ENCODE measurements at regions not wholly inside any gene's neighbourhood (a gene's known extent, or its start where the extent isn't known, plus 50 kb on each side); places are given as distances from the start of the nearest gene placed in this dataset.

DNA sequence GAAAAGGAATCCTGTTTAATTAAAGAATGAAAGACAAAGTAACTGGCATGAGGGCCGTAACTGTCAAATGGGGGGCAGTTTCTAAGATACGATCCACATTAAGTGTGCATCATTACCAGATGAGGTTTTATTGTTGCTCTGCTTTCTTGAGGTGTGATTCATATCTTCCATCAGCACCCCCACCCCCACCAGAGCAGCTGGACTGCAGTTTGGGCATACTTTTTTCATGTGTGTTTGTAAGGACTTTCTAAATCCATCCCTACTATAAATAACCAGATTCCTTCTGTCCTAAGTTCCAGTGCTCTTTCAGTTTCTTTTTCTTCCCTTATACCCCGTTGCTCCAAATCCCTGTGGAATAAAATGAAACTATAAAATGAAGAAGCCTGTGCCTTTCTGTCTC is 142.1 kb downstream of the CDCA7 start:
- TF ChIP-seq POLR2A (IDR thresholded peaks at IDR 0.05) (no peak), POLR2AphosphoS5 (IDR thresholded peaks at IDR 0.05) (no peak)
- TF ChIP-seq, protein P1, sequence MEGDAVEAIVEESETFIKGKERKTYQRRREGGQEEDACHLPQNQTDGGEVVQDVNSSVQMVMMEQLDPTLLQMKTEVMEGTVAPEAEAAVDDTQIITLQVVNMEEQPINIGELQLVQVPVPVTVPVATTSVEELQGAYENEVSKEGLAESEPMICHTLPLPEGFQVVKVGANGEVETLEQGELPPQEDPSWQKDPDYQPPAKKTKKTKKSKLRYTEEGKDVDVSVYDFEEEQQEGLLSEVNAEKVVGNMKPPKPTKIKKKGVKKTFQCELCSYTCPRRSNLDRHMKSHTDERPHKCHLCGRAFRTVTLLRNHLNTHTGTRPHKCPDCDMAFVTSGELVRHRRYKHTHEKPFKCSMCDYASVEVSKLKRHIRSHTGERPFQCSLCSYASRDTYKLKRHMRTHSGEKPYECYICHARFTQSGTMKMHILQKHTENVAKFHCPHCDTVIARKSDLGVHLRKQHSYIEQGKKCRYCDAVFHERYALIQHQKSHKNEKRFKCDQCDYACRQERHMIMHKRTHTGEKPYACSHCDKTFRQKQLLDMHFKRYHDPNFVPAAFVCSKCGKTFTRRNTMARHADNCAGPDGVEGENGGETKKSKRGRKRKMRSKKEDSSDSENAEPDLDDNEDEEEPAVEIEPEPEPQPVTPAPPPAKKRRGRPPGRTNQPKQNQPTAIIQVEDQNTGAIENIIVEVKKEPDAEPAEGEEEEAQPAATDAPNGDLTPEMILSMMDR (IDR thresholded peaks at IDR 0.05), result no peak

All from prostate gland (tissue), 2 donors.